PC-3 (cell line): ENCODE measurements at regions not wholly inside any gene's neighbourhood (a gene's known extent, or its start where the extent isn't known, plus 50 kb on each side); places are given as distances from the start of the nearest gene placed in this dataset.

Experiments
- ATAC-seq: fragments of 200-7000 bp; cut with Tn5 transposase; 2 replicates; pipeline ENCODE4 v1.9.1; 2020; ENCODE audit warnings: mild to moderate bottlenecking, moderate library complexity
- BruUV-seq: library from RNA; stranded (reverse); fragments of 400-500 nt; replicated peaks from 2 replicates; lab custom pipeline; 2021; lab: Mats Ljungman, UMichigan
- CTCF ChIA-PET: fragments of 300-600 bp; sonication (Branson Sonifier 250); formaldehyde crosslinking; loops from one replicate; lab custom pipeline; 2022; ENCODE audit warnings: antibody characterized with exemption; lab: Charles Lee
- POLR2A ChIA-PET: fragments of 300-600 bp; sonication (Branson Sonifier 250); formaldehyde crosslinking; loops from one replicate; lab custom pipeline; 2022; ENCODE audit warnings: antibody characterized with exemption; ENCODE audit not compliant: unreplicated experiment; lab: Charles Lee
- DNase-seq: peaks from one replicate; pipeline ENCODE4 v3.0.0-alpha.2; 2015
- H2AFZ ChIP-seq: fragments of 300-600 bp; sonication (generic); 2 replicates; pipeline ENCODE4 v1.6.0; 2016; ENCODE audit warnings: antibody characterized with exemption, low read length
- H3F3A ChIP-seq: fragments of 300-600 bp; sonication (generic); one replicate; pipeline ENCODE4 v1.6.0; 2017; ENCODE audit warnings: antibody characterized with exemption, low read length, control low read depth, mild to moderate bottlenecking; ENCODE audit not compliant: unreplicated experiment
- H3K27ac ChIP-seq: fragments of 300-600 bp; sonication (generic); 2 replicates; pipeline ENCODE4 v1.5.1; 2016; ENCODE audit warnings: mild to moderate bottlenecking, low read length
- H3K27me3 ChIP-seq: fragments of 300-600 bp; sonication (generic); 2 replicates; pipeline ENCODE4 v1.6.1; 2016; ENCODE audit warnings: low read length, mixed read lengths
- H3K36me3 ChIP-seq: fragments of 300-600 bp; sonication (generic); 2 replicates; pipeline ENCODE4 v1.6.1; 2016; ENCODE audit warnings: low read depth, mixed run types, low read length, mixed read lengths
- H3K4me1 ChIP-seq: fragments of 300-600 bp; sonication (generic); 2 replicates; pipeline ENCODE4 v1.5.1; 2016; ENCODE audit warnings: low read length; ENCODE audit not compliant: insufficient read depth
- H3K4me2 ChIP-seq: fragments of 300-600 bp; sonication (generic); 2 replicates; pipeline ENCODE4 v1.6.0; 2016; ENCODE audit warnings: low read length
- H3K4me3 ChIP-seq: fragments of 300-600 bp; sonication (generic); 2 replicates; pipeline ENCODE4 v1.5.1; 2016; ENCODE audit warnings: mild to moderate bottlenecking, low read length, mixed read lengths
- H3K79me2 ChIP-seq: fragments of 300-600 bp; sonication (generic); 2 replicates; pipeline ENCODE4 v1.6.1; 2017; ENCODE audit warnings: low read length, mixed read lengths
- H3K9ac ChIP-seq: fragments of 300-600 bp; sonication (generic); 2 replicates; pipeline ENCODE4 v1.6.0; 2016; ENCODE audit warnings: mild to moderate bottlenecking, low read length
- H3K9me2 ChIP-seq: fragments of 300-600 bp; sonication (generic); replicated peaks from 2 replicates; pipeline ENCODE4 v1.6.1; 2016; ENCODE audit warnings: mixed run types, low read length, mixed read lengths
- H3K9me3 ChIP-seq: fragments of 300-600 bp; sonication (generic); 2 replicates; pipeline ENCODE4 v1.6.1; 2016; ENCODE audit warnings: low read length, mixed read lengths
- H4K20me1 ChIP-seq: fragments of 300-600 bp; sonication (generic); 2 replicates; pipeline ENCODE4 v1.6.1; 2016; ENCODE audit warnings: low read length, mixed read lengths
- EZH2 ChIP-seq: fragments of 300-600 bp; sonication (generic); IDR thresholded peaks from one replicate; pipeline ENCODE4 v1.6.1; 2017; ENCODE audit warnings: antibody characterized with exemption, mild to moderate bottlenecking, low read length; ENCODE audit not compliant: unreplicated experiment
- EZH2phosphoT487 ChIP-seq: fragments of 300-600 bp; sonication (generic); IDR thresholded peaks from 2 replicates; pipeline ENCODE4 v1.6.1; 2018; ENCODE audit warnings: mild to moderate bottlenecking, antibody characterized with exemption, low read length, borderline replicate concordance
- intact Hi-C: fragments of 100-400 bp; cut with micrococcal nuclease; formaldehyde crosslinking; loops from 2 replicates; pipeline ENCODE4 v1.9.0; 2023
- TF ChIP-seq, protein P1 (sequence below): fragments of 300-600 bp; sonication (generic); conservative IDR thresholded peaks from 2 replicates; pipeline ENCODE4 v1.5.1; 2017; ENCODE audit warnings: antibody characterized with exemption, low read depth, mild to moderate bottlenecking, low read length

DNA sequence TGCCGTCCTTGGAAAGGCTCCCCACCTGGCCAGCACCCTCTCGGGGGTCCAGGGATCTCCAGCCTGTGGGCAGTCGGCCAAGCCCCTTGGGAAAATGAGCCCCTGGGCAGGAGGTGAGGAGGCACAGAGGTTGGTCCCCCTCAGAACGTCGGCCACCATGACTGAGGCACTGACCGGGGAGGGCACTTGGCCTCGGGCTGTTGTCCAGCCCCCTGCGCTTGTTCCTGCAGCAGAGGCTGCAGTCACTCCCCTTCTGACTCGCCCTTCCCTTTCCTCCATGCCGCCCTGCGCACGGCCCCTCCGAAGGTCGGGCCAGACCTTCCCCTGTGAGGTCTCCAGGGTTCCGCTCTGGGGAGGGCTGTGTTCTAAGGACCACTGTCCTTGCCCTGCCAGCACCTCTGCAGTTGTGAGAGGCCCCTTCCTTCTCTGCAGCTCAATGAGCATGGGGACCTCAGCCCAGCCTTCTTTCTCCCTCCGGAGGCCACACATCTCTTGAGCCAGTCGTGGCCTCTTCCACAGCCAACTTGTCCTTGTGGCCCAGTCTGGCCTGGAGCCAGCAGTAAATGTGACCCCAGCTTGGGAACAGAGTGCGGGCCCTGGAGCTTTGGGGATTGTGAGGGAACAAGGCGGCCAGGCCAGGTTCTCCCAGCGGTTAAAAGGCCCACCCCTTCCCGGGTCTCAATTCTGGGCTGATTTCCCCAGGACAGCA lies 195.5 kb downstream of the DLL1 start:
- no peak for TF ChIP-seq EZH2
- TF ChIP-seq, protein P1, sequence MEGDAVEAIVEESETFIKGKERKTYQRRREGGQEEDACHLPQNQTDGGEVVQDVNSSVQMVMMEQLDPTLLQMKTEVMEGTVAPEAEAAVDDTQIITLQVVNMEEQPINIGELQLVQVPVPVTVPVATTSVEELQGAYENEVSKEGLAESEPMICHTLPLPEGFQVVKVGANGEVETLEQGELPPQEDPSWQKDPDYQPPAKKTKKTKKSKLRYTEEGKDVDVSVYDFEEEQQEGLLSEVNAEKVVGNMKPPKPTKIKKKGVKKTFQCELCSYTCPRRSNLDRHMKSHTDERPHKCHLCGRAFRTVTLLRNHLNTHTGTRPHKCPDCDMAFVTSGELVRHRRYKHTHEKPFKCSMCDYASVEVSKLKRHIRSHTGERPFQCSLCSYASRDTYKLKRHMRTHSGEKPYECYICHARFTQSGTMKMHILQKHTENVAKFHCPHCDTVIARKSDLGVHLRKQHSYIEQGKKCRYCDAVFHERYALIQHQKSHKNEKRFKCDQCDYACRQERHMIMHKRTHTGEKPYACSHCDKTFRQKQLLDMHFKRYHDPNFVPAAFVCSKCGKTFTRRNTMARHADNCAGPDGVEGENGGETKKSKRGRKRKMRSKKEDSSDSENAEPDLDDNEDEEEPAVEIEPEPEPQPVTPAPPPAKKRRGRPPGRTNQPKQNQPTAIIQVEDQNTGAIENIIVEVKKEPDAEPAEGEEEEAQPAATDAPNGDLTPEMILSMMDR, result no peak
- no peak for TF ChIP-seq EZH2phosphoT487
- BruUV-seq, result no TSS peak
- no peaks in the 10 kb centered on the region for H3K27me3 ChIP-seq
- no peak overlapping the region for H3K9ac ChIP-seq
- H3K27ac ChIP-seq, result no peak overlapping the region
- no peak overlapping the region for H3K4me2 ChIP-seq
- no peaks in the 10 kb centered on the region for H3K9me3 ChIP-seq
- ChIA-PET CTCF (no interaction called here), POLR2A (interaction anchor here (0.6 kb wide), 1 partner anchor 167 kb away, joined by 4 read pairs; no protein-coding TSS in a partner anchor)
- intact Hi-C loops, result no loop called here
- H3K4me1 ChIP-seq, result no peaks in the 10 kb centered on the region
- no peaks in the 10 kb centered on the region for H3K36me3 ChIP-seq
- no peaks in the 10 kb centered on the region for H3K9me2 ChIP-seq
- H4K20me1 ChIP-seq, result no peaks in the 10 kb centered on the region
- no peak for DNase-seq
- H3F3A ChIP-seq, result no peaks in the 10 kb centered on the region
- ATAC-seq, result no peak
- H3K79me2 ChIP-seq, result no peaks in the 10 kb centered on the region
- H3K4me3 ChIP-seq, result no peak overlapping the region
- H2AFZ ChIP-seq, result no peak overlapping the region

DNA sequence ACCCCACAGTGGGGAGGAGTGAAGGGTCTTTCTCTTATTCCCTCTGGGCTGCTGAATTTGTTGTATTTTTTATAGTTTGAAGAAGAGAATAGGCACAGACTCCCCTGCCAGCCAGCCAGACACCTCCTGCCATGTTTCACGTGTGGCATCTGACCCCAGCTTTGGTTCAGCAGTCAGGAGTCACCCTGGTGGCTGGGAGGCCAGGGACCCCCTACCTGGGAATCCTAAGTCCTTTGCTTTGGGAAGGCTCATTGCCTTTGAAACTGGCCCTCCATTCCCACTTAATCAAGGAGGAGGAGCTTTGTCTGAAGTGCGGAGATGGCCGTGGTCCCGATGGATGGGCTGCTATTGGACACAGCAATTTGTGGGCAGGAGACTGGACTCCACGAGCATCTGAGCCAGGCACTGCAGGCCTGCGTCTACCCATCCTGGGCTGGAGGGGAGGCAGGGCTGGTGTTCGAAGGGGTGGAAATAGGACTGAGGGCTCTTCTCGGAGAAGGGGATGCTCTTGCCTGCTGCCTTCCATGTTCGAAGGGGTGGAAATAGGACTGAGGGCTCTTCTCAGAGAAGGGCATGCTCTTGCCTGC lies 196.1 kb downstream of the DLL1 start:
- Histone ChIP-seq H3K4me2 (no peak overlapping the region), H3K27me3 (no peaks in the 10 kb centered on the region), H3K9ac (no peak overlapping the region), H3K9me2 (no peaks in the 10 kb centered on the region), H3F3A (no peaks in the 10 kb centered on the region), H4K20me1 (no peaks in the 10 kb centered on the region), H3K79me2 (no peaks in the 10 kb centered on the region), H3K27ac (no peak overlapping the region), H2AFZ (no peak overlapping the region), H3K36me3 (no peaks in the 10 kb centered on the region), H3K4me1 (no peaks in the 10 kb centered on the region), H3K4me3 (no peak overlapping the region), H3K9me3 (no peaks in the 10 kb centered on the region)
- DNase-seq (no peak), ATAC-seq (no peak)
- CTCF ChIA-PET, result no interaction called here
- intact Hi-C loops, result no loop called here
- TF ChIP-seq EZH2phosphoT487 (no peak), EZH2 (no peak)
- TF ChIP-seq, protein P1, result no peak
- no TSS peak for BruUV-seq
- POLR2A ChIA-PET, result no interaction called here
